Thyroid gland (tissue), 4 donors: ENCODE measurements at regions not wholly inside any gene's neighbourhood (a gene's known extent, or its start where the extent isn't known, plus 50 kb on each side); places are given as distances from the start of the nearest gene placed in this dataset.
"Not testable (repeated sequence)": the region's sequence is repeated elsewhere in the genome, so short reads cannot be mapped to it uniquely, and the experiment has no call there.

Source experiments
- DNase-seq, 2 donors: peaks; one replicate each; pipeline ENCODE4 v3.0.0-alpha.2; 2019
- H3K27ac ChIP-seq, 3 donors: fragments of 200-600 bp; sonication (generic); 1 replicate in 2 of 3; 2 replicates in 1 of 3; pipeline ENCODE4 v1.5.1; 2016 to 2019; ENCODE audit warnings: mild to moderate bottlenecking in 1 of 3, moderate library complexity in 1 of 3
- H3K27me3 ChIP-seq: fragments of 200-600 bp; sonication (generic); one replicate; pipeline ENCODE4 v1.5.1; 2019
- H3K36me3 ChIP-seq, 2 donors: fragments of 200-600 bp; sonication (generic); one replicate each; pipeline ENCODE4 v1.5.1; 2016 to 2019
- H3K4me1 ChIP-seq, 2 donors: fragments of 200-600 bp; sonication (generic); one replicate each; pipeline ENCODE4 v1.5.1; 2017 to 2019
- H3K4me3 ChIP-seq, 3 donors: fragments of 200-600 bp; sonication (generic); replicated peaks in 1 of 3; 1 replicate in 2 of 3; 2 replicates in 1 of 3; pipeline ENCODE4 v1.5.1; 2016; ENCODE audit warnings: mild to moderate bottlenecking in 1 of 3
- H3K9me3 ChIP-seq: fragments of 200-600 bp; sonication (generic); one replicate; pipeline ENCODE4 v1.5.1; 2017
- CTCF ChIP-seq, 6 experiments: fragments of 200-600 bp in 3 of 6; fragments of 450-650 bp in 3 of 6; sonication (generic) in 3 of 6; IDR thresholded peaks; one replicate each; pipeline ENCODE4 v1.5.1; 2016 to 2019; ENCODE audit warnings: antibody characterized with exemption in 6 of 6, mild to moderate bottlenecking in 2 of 6, inconsistent platforms in 1 of 6, moderate library complexity in 1 of 6
- POLR2A ChIP-seq, 2 donors: fragments of 450-650 bp; IDR thresholded peaks; one replicate each; pipeline ENCODE4 v1.6.1; 2017; ENCODE audit warnings: antibody characterized with exemption in 2 of 2, mild to moderate bottlenecking in 2 of 2, moderate library complexity in 1 of 2
- WGBS, 2 donors: methylation state at CpG; one replicate each; pipeline ENCODE4 v1.1.5; 2017; 5-methylcytosine and 5-hydroxymethylcytosine counted together
- intact Hi-C: fragments of 100-400 bp; cut with DNase I; formaldehyde crosslinking; loops from one replicate; pipeline ENCODE4 v1.15.1; 2023

DNA sequence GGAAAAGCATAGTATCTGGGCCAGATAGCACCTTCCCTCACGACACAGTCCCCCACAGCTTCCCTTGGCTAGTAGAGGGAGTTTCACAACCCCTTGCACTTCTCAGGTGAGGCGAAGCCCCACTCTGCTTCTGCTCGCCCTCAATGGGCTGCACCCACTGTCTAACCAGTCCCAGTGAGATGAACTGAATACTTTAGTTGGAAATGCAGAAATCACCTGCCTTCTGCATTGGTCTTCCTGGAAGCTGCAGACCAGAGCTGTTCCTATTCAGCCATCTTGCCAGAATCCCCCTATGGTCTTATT is 243.2 kb upstream of the FAM78B start:
- TF ChIP-seq POLR2A (IDR thresholded peaks at IDR 0.05) = no peak
- TF ChIP-seq CTCF (IDR thresholded peaks at IDR 0.05) = no peak
- H3K4me1 ChIP-seq = no peaks in the 10 kb centered on the region
- DNase-seq = no peak

GRCh38 chr1:166416831-166417230 is 250.0 kb upstream of the FAM78B start:
- H3K27ac ChIP-seq, H3K4me1 ChIP-seq, H3K4me3 ChIP-seq, intact Hi-C loops, H3K36me3 ChIP-seq, H3K9me3 ChIP-seq, H3K27me3 ChIP-seq, DNase-seq: not testable (repeated sequence)
- WGBS, 2 donors = 65% methylated on average over 4 to 7 of the region's 7 CpGs

More for the DNA sequence above, 243.2 kb upstream of the FAM78B start:
- Histone ChIP-seq H3K9me3 (no peaks in the 10 kb centered on the region), H3K27ac (no peak overlapping the region), H3K4me3 (no peak overlapping the region), H3K36me3 (no peaks in the 10 kb centered on the region), H3K27me3 (no peaks in the 10 kb centered on the region)
- intact Hi-C loops = no loop called here
- 83% methylated on average over 3 of the region's 3 CpGs for WGBS, 2 donors

GRCh38 chr1:166418344-166418933 is 251.6 kb upstream of the FAM78B start:
- DNase-seq = no peak
- no peaks in the 10 kb centered on the region for H3K36me3 ChIP-seq
- 68 to 78% methylated on average over 3 of the region's 3 CpGs for WGBS, 2 donors
- no peaks in the 10 kb centered on the region for H3K27me3 ChIP-seq
- H3K27ac ChIP-seq = no peak overlapping the region
- intact Hi-C loops = no loop called here
- no peaks in the 10 kb centered on the region for H3K9me3 ChIP-seq
- H3K4me3 ChIP-seq = no peak overlapping the region
- TF ChIP-seq POLR2A (IDR thresholded peaks at IDR 0.05) (no peak), CTCF (IDR thresholded peaks at IDR 0.05) (no peak)
- no peaks in the 10 kb centered on the region for H3K4me1 ChIP-seq

DNA sequence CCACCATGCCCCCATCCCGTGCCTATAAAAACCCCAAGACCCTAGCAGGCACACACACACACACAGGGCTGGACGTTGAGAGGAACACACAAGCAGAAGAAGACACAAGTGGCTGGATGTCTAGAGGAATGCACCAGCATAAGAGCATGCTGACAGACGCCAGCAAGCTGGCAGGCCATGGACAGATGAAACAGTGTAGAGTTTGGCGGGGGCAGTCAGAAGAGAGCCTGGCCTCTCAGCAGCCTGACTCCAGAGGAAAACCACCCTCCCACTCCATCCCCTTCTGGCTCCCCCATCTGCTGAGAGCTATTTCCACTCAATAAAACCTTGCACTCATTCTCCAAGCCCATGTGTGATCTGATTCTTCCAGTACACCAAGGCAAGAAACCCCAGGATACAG is 255.8 kb upstream of the FAM78B start:
- 48 to 50% methylated on average over 4 of the region's 4 CpGs for WGBS, 2 donors
- H3K4me3 ChIP-seq, H3K36me3 ChIP-seq, H3K4me1 ChIP-seq, H3K9me3 ChIP-seq, H3K27ac ChIP-seq, H3K27me3 ChIP-seq, intact Hi-C loops, DNase-seq: not testable (repeated sequence)

GRCh38 chr1:166432655-166433054 is 265.9 kb upstream of the FAM78B start:
- 75 to 78% methylated on average over 2 of the region's 2 CpGs for WGBS, 2 donors
- Histone ChIP-seq H3K27me3 (no peaks in the 10 kb centered on the region), H3K27ac (no peak overlapping the region), H3K4me3 (no peak overlapping the region), H3K4me1 (no peaks in the 10 kb centered on the region), H3K9me3 (no peaks in the 10 kb centered on the region), H3K36me3 (no peaks in the 10 kb centered on the region)
- TF ChIP-seq CTCF (IDR thresholded peaks at IDR 0.05) = no peak
- TF ChIP-seq POLR2A (IDR thresholded peaks at IDR 0.05) = no peak
- DNase-seq = no peak
- intact Hi-C loops = no loop called here

GRCh38 chr1:166433404-166434304 is 266.9 kb upstream of the FAM78B start:
- H3K4me1 ChIP-seq, H3K27me3 ChIP-seq, DNase-seq, H3K27ac ChIP-seq, H3K36me3 ChIP-seq, intact Hi-C loops, H3K4me3 ChIP-seq, H3K9me3 ChIP-seq: not testable (repeated sequence)
- 32% methylated on average over 7 of the region's 7 CpGs for WGBS, 2 donors
- peak in 1 of 6 experiments; percentile 27 for TF ChIP-seq CTCF (IDR thresholded peaks at IDR 0.05)
